ENCODE measurements at regions not wholly inside any gene's neighbourhood (a gene's known extent, or its start where the extent isn't known, plus 50 kb on each side); places are given as distances from the start of the nearest gene placed in this dataset.

DNA sequence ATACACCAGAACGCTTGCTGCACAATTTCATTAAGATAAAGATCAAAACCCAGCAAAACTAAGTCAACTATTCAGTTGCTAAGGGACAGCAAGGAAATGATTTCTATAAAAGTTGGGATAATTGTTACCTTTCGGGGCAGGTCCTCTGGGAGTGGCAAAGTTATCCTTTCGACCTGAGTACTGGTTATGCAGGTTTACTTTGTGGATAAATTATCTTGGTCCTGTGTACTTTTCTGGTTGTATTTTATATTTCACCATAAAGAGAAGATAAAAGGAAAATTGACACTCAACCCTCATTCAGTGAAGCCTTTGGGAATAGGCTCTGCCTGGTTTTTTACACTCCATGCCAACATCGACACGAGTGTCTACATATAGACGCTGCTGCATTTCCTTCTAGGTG lies 146.5 kb downstream of the SYK start:
- DNase-seq (ENCODE audit: low read depth) = no peak

DNA sequence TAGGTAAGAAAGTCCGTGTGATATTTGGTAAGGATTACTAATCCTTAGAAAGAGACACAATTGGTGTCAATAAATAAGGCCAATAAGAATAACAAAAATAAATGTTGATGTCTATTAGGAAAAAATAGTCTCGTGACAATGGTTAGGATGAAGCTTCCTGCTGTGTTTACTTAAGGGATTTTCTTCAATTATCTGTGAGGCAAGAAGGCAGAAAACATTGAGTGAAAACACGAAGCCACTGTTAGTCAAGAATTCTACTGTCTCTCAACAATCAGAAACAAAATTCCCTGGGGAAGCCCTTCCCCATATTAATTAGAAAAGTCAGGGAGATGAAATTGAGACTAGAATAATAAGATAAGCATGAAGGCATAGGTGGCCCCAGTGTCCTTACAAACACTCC lies 149.0 kb downstream of the SYK start:
- DNase-seq (ENCODE audit: low read depth) = no peak

DNA sequence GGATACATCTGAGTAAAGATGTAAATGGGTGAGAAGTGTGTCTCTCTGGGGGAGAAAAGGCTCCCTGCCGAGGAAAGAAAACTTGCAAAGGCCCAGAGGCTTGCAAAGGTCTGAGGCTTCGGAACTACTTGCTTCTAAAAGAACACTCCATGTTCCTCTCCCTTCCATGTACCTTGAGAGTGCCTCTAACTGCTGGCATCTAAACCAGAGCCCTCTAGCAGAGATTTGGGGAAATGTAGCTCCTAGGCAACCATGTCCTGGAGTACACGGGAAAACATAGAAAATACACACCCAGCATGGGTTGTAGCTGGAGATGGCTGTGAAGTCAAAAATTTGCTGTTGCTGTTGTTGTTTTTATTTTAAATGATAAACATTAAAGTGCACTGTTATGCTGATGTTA lies 151.6 kb downstream of the SYK start:
- no peak for DNase-seq (ENCODE audit: low read depth)

DNA sequence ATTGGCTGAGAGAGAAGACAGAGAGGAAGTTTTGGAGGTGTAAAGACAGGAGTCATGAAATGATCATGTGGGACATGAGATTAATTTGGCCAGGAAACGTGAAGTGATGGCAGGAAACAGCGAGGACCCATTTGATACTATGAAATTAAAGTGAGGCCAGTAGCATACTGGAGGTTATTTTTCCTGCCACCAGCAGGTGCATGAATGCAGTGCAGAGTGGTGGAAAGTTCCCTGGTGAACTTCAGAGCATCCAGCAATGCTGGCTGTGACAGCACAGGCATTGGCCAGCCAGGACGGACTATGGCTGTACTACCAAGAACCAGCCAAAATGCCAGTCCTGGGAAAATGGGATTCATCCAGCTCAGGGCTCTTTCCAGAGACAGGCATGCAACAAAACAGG lies 152.2 kb downstream of the SYK start:
- DNase-seq (ENCODE audit: low read depth) = no peak

DNA sequence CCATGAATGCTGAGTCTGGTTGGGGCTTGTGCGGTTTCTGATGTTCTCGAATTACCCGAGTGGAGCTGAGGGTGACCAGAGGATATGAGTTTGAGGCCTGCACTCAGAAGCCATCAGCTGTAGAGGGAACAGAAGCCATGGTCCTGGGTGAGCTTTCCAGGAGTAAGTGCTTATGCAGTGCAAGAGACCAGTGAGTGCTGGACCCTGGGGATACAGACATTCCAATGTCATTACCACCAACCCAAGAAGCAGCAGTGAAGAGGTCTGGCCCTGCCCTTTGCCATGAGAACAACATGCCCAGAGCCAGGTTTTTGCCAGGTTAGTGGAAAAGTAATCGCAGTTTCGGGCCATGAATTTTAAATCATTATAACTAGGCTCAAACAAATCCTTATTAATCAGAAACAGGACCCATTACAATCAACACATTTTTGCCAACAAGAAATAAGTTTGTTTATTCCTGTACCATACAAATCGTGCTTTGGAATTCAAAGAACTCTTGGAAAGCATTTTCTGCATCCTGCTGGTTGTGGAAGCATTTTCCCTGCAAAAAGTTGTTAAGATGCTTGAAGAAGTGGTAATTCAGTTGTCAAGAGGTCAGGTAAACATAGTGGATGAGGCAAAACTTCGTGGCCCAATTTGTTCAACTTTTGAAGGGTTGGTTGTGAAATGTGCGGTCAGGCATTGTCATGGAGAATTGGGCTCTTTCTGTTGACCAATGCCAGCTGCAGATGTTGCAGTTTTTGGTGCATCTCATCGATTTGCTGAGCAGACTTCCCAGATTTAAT lies 154.6 kb downstream of the SYK start:
- no peak for DNase-seq (ENCODE audit: low read depth)

DNA sequence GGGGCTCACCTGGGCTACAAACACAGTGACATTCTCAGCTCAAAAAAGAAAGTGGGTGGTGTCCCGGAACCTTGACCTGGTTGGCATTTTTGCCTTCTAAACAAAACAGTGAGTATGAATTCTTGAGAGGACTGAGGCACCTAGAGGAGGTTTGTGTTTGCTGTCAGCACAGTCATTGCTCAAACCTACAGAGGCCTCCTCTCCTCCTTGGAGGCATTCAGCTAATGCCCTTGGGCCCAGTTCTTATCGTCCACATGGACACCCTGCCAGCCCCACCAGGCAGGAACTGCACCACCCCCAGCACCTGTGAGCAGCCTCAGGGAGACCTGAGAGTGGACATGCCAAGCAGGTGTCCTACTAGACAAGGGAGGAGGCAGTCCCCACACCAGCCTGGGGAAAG lies 156.7 kb downstream of the SYK start:
- no peak for DNase-seq (ENCODE audit: low read depth)

DNA sequence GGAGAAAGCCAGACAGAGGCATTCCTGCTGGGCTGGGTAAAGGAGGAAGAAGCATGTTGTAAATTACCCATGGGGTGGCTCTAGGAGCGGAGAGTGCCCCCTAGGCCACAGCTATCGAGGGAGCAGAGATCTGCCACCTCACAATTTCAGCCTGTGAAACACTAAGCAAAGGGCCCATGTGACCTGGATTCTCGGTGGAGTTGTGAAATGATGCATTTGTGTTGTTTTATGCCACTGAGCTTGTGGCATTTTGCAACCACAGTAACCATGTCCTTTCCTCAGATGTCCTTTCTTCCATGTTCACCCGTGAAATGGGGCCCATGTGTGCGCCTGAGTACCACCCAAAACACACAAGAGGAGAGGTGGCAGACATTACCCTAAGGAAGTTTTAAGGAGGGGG lies 159.3 kb downstream of the SYK start:
- no peak for DNase-seq (ENCODE audit: low read depth)

DNA sequence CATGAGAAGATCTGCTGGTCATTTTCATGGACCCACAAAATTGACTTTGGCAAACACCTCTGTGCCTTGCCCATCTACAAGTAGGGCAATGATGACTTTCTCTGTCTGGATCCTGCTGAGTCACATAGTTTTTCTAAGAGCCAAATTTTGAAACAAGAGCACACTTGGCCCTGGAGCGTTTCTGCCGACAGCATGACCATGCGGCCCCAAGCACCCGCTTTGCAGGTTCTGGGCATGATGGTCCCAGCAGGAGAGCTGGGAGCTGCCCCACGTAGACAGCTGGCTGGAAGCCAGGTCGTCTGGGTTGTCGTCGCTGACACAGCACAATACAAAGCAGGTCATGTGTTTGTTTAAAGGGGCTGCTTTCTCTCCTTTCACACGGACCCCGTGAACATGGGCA lies 159.8 kb downstream of the SYK start:
- DNase-seq (ENCODE audit: low read depth) = no peak

DNA sequence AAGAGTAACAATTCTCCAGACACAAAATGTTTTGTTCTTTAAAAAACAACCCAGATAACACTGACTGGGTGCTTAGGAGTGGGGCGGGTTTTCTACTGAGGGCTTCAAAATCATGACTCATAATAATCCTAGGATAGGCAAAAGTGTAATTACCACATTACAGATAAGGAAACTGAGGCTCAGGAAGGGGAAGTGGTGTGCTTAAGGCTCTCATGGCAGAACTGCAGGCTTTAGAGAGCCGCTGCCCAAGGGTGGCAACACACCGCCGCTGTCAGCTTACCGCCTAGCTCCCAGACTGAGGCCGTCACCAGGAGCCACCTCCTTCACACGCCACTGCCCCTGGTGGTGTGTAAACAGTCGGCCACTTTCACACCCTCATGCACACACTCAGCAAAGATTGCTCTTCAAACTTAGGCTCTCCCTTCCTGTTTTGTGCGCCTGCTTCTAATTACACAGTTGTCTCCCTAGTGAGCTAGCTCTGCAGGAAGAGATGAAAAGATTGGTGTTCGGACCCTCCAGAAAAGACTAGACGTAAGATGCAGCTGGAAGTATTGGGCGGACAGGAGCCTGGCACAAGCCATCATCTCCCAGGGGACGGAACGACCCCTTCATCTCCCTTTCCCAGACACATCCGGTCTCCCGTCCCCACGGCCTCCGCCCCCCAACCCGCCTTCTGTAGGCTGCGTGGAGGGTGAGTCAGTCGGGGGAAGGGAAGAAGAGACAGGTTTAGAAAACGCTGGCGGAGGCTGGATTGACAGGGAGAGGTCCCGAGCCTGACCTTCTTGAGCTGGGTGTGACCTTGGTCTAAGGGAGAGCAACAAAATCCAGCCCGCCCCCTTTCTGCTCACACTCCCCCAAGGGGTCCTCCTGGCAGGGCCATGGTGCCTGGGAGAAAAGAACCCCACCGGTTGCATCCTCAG lies 162.7 kb downstream of the SYK start:
- DNase-seq (ENCODE audit: low read depth) = no peak

DNA sequence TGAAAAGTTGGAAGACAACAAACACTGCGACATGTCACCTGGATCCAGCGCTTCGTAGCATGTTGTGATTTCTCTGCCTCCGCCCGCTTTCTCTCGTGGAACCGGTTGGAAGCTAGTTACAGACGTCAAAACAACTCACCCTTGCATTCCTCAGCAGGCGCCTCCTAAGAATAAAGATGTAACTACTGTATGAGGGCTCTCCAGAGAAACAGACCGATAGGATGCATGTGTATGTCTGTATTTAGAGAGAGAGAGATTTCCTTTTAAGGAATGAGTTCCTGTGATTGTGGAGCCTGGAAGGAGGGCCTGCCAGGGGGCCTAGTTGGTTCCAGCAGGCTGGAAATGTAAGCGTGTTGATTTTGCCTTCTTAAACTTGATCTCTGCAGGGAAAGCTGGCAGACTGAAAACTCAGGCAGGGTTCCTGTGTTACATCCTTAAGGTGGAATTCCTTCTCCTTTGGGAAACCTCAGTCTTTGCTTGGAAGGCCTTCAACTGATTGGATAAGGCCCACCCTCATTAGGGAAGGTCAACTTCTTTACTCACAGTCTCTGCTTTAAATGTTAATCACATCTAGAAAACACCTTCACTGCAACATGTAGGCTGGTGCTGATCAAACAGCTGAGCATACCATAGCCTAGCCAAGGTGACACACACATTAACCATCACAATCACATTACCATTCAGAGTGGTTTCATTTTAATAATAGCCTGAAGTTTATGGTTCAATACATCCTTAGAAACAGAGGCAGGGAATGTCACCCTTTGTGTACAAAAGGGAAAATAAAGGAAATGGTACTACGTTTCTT lies 163.8 kb downstream of the SYK start:
- DNase-seq (ENCODE audit: low read depth) = no peak

DNA sequence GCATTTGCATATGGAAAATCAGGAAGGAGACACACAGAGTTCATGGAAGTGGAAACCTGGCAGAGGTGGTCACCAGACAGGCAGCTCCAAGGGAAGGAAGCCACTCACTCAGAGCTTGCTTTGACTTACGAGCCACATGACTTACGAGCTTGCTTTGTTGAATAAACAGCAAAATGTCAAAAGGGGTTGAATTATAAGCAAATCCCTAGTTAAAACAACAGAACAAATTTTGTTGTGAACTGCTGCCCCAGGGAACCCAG lies 164.3 kb downstream of the SYK start:
- no peak for DNase-seq (ENCODE audit: low read depth)

DNA sequence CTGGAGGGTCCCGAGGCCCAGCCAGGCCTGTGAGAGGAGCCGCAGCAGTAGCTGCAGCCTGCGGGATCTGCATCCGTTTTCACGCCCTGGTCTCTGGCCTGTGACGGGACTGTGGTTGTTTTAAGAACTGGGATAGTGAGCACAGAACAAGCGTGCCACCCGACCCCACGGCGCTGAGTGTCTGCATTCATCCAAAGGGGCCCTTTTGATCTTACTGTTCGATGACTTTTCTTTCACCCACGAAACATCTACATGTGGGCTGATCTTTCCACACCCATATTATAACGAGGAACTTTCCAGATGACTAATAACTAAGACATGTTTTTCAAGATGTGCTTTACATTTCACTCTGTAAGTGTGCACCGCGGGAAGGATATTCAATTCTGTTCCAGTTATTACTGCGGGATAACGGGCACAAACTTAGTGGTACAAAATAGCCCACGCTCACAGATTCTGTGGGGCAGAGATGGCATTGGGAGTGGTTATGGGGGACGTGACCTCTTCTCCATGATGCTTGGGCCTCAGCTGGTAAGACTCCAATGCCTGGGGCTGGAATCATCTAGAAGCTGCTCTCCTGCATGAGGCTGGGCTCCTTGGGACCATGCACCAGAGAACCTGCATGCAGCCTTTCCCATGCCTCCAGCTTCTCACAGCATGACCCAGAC lies 165.0 kb downstream of the SYK start:
- DNase-seq (ENCODE audit: low read depth) = no peak

DNA sequence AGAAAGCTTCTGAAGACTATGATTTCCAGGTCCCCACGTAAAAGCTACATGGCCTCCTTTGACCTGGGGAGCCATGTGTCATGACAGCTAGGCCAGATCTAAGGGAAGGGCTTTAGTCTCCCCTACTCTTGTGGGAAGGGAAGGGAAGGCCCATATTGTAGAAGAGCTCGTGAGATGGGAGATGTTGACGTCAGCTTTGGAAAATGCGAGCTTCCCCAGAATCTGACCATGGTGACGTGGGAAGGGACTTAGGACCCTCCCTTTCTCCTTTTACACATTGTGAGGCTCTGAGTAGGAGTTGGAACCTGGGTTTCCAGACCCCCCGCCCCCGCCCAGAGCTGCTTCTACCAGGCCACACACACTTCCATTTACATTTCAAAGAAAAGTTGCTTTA lies 165.5 kb downstream of the SYK start:
- DNase-seq (ENCODE audit: low read depth) = no peak

DNA sequence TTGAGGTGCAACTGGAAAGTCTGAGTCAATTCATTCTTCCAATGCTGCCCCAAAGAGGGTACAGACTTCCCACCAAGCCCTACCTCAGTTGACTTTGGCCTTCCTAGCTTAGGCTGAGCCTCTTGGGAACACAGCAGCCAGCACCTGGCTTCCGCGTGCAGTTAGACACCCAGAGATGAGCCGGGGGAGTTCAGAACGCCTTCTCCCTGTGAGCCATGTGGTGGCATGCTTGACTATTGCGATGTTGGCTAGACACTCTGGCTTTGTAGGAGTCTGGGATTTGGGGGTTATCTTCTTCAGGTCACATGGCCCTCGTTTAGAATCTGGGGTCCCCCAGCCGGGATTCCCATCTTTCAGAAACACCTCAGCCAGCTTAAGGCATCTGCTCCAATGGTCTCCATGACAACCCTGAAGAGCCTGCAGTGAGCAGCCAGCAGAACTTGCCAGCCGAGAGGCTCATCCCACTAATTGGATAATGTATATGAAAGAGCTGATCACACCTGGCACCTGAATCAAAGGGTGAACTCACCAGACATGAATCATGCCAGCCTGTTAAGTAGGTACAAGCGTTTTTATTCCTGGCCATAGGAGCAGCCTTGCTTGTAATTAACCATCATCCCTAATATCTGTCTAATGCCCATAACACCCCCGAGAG lies 167.5 kb downstream of the SYK start:
- no peak for DNase-seq (ENCODE audit: low read depth)

DNA sequence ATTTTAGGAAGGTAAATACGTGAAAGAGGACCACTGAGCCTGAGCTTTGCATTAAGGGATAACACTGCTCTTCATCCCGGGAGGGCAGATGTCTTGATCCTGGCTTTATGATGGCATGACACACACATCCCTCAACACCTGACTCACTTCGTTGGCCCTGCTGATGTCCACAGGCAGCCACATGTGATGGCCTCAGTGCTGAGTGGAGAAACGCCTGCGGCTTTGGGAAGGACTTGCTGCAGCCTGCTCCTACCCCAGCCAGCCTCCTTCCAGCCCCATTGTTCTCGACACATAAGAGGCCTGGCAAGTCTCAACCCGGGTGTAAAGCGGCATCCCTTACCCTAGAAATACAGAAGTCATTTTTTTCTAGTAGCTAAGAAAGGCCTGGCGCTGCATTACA lies 169.0 kb downstream of the SYK start:
- no peak for DNase-seq (ENCODE audit: low read depth)

DNA sequence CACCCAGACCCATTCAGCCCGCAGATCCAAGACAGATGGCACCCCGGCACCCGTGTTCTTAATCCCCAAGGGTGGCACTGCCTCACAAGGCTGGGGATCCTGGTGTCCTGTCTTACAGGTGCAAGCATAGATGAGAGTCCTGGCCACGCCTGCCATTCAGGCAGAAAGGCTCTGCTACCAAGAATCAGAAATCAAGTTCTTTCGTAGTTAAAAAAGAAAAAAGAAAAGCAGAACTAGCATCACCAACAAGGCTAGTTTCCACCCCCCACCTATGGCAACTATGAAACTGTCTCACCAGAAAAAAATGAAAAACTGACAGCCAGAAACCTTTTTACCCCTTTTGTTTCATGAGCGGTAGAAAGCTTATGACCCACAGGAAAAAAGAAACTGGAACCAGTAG lies 170.4 kb downstream of the SYK start:
- no peak for DNase-seq (ENCODE audit: low read depth)

DNA sequence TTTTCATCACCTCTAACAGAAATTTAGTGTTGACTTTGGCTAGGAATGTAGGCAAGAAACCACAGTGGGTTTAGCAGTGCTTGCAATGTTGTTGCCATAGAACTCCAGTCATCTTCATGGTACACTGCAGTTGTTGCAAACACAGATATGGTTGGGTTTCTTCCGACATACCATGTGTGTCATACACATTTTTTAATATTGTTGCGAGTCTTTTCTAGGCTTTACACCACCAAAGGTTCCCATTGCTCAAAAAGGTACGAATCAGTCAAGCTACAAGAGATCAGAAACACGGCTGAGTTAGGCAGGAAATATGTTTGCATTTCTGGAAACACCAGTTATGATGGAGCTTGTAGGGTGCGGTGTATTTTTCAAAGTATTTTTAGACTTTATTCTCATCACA lies 172.4 kb downstream of the SYK start:
- DNase-seq (ENCODE audit: low read depth) = no peak

DNA sequence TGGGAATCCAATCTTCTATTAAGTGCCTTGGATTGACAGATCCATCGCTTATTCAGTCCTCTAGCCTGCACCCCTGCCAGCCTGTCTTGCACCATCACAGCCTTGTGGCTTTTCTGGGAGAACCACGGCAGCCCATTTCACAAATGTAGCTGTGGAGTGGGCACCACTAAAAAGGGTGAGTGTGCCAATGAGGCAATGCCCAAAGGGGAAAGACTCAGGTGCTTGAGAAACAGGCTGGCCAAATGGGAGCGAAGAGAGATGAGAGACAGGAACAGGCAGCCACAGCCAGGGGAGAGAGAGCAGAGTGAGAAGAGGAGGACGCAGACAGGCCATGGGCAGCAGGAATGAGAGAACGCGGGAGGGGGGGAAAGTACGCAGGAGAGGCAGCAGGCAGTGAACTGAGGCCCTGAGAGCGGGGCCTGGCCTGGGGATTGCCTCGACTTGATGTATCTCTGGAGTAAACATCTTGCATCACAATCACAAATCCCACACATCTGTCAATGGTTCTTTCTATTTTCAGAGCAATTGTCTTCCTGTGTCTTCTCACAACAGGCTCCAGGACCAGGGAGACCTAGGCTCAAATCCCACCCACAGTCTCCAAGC lies 173.1 kb downstream of the SYK start:
- DNase-seq (ENCODE audit: low read depth) = no peak

DNA sequence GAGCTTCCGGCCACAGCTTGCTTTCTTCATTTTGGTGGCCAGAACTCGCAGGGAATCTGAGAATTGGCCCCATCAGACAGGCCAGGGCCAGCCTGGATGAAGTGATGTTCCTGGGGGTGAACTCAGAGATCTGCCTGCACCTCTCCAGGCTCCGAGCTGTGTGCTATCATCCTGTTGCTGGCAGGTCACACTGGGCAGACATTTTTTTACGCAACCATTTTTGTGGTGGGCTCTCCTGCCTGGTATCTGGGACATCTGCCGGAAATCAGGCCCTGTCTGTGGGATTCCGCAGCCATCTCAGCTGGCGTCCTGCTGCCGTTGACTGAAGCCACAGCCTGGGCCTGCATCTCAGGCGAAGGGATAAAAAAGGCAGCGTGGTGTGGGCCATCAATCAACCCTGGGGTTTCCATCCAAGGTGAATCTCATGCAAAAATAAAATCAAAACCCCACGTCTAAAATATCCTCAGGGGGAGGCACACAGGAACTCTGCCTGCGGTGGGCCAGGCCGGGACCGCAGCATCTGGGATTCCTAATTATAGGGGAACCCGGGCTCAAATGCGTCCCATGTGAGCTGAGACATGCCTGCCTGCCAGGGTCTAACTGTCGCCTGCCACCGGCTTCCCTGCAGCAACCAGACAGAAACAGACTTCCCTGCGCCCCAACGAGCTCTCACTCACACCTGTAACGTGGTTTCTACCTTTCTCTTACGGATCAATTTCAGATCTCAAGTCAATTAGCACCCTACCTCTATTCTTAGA lies 174.3 kb downstream of the SYK start:
- no peak for DNase-seq (ENCODE audit: low read depth)

DNA sequence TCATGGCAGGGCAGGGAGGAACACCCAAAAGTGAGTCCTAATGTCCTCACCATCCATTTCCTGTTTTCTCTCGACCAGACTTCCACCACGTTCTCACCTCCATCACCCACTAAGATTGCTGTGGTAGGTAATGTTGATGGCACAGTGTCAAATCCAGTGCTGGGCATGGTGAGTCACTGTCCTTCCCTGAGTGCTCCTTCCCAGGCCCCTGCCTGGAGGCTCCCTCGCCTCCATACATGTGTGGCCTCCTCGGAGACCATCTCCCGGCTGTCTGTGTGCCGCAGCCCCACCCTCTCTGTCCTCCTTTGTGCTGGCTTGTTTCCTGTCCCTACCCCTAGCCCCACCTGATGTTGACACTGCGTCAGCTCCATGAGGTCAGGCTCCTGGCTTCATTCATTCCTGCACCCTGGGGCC lies 177.5 kb downstream of the SYK start:
- no peak for DNase-seq (ENCODE audit: low read depth)

DNA sequence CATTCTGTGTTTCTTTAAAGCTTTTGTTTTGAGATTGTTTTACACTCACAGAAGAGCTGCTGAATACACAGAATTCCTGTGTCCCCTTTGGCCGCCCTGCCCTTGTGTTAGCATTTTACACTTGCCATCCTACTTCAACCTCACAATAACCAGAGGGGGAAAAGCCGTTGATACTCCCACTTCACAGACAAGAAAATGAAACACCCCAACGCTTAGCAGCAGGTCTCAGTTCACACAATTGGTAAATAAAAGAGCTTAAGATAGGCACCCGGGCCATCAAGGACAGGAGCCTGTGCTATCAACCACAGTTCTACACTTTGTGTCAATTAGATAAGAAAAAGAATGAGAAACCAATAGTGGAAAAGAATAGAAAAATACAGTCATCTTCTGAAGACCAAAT lies 178.0 kb downstream of the SYK start:
- DNase-seq (ENCODE audit: low read depth) = no peak

Data from T-helper 22 cell (primary cell).